ENCODE measurements at regions not wholly inside any gene's neighbourhood (a gene's known extent, or its start where the extent isn't known, plus 50 kb on each side); places are given as distances from the start of the nearest gene placed in this dataset.

DNA sequence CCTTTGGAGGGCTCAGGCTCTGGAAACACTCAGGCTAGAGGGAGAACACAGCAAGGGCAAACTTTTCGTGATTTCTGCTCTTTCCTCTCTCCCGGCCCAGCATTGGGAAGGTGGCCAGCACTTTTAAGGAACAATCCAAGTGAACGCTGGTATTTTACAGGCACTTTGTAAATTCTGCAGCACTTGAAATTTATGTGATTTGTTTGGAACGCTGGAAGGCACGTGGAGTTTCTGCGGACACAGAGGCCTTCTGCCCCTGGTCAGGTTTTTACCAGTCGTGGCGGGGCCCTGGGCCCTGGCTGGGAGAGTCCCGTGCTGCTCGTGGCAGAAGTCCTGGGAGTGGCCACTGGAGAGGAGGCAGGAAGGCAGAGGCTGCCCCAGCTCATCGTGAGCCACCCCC, 188.6 kb downstream of the ENGASE start:
- TF ChIP-seq POLR2A (IDR thresholded peaks at IDR 0.05): no peak
- TF ChIP-seq, protein P1, sequence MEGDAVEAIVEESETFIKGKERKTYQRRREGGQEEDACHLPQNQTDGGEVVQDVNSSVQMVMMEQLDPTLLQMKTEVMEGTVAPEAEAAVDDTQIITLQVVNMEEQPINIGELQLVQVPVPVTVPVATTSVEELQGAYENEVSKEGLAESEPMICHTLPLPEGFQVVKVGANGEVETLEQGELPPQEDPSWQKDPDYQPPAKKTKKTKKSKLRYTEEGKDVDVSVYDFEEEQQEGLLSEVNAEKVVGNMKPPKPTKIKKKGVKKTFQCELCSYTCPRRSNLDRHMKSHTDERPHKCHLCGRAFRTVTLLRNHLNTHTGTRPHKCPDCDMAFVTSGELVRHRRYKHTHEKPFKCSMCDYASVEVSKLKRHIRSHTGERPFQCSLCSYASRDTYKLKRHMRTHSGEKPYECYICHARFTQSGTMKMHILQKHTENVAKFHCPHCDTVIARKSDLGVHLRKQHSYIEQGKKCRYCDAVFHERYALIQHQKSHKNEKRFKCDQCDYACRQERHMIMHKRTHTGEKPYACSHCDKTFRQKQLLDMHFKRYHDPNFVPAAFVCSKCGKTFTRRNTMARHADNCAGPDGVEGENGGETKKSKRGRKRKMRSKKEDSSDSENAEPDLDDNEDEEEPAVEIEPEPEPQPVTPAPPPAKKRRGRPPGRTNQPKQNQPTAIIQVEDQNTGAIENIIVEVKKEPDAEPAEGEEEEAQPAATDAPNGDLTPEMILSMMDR (IDR thresholded peaks at IDR 0.05): no peak
